BJ (cell line): ENCODE measurements at regions not wholly inside any gene's neighbourhood (a gene's known extent, or its start where the extent isn't known, plus 50 kb on each side); places are given as distances from the start of the nearest gene placed in this dataset.
"Not testable (repeated sequence)": the region's sequence is repeated elsewhere in the genome, so short reads cannot be mapped to it uniquely, and the experiment has no call there.

Experiments
- CTCF ChIA-PET: fragments of 350-600 bp; formaldehyde crosslinking; extraction: SDS; loops from one replicate; lab custom pipeline; 2021; ENCODE audit warnings: antibody characterized with exemption, inconsistent platforms; lab: Yijun Ruan, JAX
- POLR2A ChIA-PET: fragments of 300-600 bp; sonication (Branson Sonifier 250); formaldehyde crosslinking; extraction: SDS; loops from one replicate; lab custom pipeline; 2021; ENCODE audit warnings: antibody characterized with exemption; lab: Charles Lee
- DNase-seq: peaks from one replicate; pipeline ENCODE4 v3.0.0-alpha.2; 2011; ENCODE audit warnings: low read depth
- H3K27me3 ChIP-seq: 2 replicates; pipeline ENCODE4 v1.6.0; 2011; ENCODE audit warnings: low read length; ENCODE audit not compliant: control insufficient read depth, insufficient read depth
- H3K36me3 ChIP-seq: 2 replicates; pipeline ENCODE4 v1.5.1; 2011; ENCODE audit warnings: low read length; ENCODE audit not compliant: control insufficient read depth, insufficient read depth
- H3K4me3 ChIP-seq: 2 replicates; pipeline ENCODE4 v1.5.1; 2011; ENCODE audit warnings: low read depth, mild to moderate bottlenecking, control low read depth, low read length
- TF ChIP-seq, protein P1 (sequence below): IDR thresholded peaks from 2 replicates; pipeline ENCODE4 v1.5.1; 2011; ENCODE audit warnings: low read depth, mild to moderate bottlenecking, control low read depth, inconsistent platforms, low read length, moderate library complexity; ENCODE audit not compliant: insufficient read depth

DNA sequence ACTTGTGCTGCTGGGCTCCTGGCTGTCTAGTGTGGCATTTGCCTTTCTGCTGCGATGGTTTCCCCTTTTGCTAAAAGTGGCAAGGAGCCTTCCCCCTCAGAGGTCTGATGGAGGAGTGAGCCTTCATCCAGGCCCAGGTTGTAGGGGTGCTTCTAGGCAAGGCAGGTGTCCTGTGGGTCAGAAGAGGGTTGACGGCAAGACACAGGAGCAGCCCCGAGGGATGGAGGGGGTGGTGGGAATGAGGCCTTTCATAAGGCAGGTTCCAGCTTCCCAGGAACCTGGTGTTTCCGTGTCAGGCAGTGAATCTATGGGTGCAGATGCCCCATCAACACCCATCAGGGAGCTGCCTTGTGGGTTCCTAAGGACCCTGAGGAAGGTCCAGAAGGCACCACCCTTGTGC is 63.0 kb upstream of the TAMM41 start:
- ChIA-PET POLR2A (no interaction called here), CTCF (no interaction called here)
- Histone ChIP-seq H3K4me3 (no peak overlapping the region), H3K27me3 (no peaks in the 10 kb centered on the region), H3K36me3 (no peaks in the 10 kb centered on the region)
- no peak for DNase-seq
- TF ChIP-seq, protein P1, sequence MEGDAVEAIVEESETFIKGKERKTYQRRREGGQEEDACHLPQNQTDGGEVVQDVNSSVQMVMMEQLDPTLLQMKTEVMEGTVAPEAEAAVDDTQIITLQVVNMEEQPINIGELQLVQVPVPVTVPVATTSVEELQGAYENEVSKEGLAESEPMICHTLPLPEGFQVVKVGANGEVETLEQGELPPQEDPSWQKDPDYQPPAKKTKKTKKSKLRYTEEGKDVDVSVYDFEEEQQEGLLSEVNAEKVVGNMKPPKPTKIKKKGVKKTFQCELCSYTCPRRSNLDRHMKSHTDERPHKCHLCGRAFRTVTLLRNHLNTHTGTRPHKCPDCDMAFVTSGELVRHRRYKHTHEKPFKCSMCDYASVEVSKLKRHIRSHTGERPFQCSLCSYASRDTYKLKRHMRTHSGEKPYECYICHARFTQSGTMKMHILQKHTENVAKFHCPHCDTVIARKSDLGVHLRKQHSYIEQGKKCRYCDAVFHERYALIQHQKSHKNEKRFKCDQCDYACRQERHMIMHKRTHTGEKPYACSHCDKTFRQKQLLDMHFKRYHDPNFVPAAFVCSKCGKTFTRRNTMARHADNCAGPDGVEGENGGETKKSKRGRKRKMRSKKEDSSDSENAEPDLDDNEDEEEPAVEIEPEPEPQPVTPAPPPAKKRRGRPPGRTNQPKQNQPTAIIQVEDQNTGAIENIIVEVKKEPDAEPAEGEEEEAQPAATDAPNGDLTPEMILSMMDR: no peak

DNA sequence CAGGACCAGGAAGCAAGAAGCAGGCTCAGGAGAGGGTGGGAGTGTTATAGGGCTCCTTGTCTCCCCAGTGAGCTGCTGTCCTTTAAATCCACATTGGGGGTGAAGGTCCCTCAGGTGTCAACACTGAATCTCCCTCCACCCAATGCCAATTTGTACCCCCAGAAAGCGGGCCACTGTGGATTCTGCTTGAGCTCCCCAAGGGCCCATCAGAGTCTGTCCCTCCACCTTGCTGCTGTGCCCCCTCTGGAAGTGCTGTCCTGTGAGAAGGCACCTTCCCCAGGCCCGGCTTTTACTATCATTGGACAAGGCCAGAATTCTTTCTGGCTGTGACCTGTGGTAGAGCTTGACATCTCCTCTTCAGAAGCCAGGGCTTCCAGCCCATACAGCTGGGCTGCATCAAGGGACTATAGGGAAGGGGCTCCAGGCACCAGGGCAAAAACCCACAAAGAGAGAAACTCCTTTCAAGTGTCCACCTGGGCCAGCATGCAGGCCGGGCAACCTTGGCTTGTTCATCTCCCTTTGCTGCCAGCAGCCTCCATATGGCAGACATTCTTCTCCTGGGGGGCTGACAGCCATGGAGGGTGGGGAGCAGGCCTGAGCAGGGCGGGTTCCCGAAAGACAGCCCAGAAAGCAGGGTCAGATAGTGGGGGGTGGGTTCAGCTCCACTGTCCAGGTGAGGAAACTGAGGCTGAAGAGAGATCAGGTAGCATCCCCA is 63.7 kb upstream of the TAMM41 start:
- H3K36me3 ChIP-seq, CTCF ChIA-PET, POLR2A ChIA-PET, H3K27me3 ChIP-seq, DNase-seq, H3K4me3 ChIP-seq: not testable (repeated sequence)

DNA sequence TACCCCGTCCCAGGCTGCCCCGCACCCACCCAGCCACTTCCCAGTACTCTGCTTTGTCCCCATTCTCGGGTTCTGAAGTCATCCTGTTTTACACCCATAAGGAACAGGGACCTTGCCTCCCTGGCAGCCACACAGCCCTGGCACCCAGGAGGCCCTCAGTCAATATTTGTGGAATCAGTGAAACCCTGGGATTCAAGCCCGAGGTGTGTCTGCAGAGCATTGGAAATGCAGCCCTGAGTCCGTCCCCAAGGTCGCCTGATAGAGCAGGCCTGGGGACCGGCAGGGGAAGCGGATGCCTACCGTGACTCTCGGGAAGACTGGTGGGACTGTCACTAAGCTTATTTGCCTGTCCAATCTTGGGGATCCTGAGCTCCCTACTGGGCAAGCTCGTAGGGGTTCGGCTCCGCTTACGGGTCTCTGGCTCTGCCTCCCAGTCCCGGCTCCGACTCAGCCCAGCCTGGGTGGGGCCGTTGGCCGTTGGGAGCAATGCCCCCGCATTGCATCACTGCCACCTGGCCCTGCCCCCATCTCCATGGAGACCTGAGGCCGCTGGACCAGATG is 64.4 kb upstream of the TAMM41 start:
- H3K4me3 ChIP-seq: peak overlapping the region; percentile 16; the same call in 1 of the 2 replicates
- no peaks in the 10 kb centered on the region for H3K36me3 ChIP-seq
- no peak for DNase-seq
- H3K27me3 ChIP-seq: no peaks in the 10 kb centered on the region
- POLR2A ChIA-PET: no interaction called here
- TF ChIP-seq, protein P1: no peak
- CTCF ChIA-PET: no interaction called here

DNA sequence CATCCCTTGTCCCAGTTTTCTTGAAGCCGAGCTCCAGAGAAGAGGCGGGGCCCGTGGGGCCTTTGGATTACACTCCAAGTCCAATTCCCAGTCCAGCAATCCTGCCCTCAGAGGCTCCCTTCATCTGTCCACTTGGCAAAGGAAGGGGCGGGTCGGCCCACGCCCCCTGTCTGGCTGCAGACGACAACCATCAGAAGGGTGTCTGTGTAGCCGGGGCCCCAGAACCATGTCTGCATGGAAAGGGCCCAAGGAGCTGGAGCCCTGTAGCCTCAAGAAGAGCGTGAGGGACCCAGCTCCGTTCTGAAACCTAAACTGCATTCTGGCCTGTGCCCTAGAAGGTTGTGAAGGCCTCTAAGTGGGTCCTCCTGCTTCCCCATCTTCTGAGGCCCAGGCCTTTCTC is 65.2 kb upstream of the TAMM41 start:
- H3K4me3 ChIP-seq, DNase-seq, H3K27me3 ChIP-seq, POLR2A ChIA-PET, CTCF ChIA-PET, H3K36me3 ChIP-seq: not testable (repeated sequence)

DNA sequence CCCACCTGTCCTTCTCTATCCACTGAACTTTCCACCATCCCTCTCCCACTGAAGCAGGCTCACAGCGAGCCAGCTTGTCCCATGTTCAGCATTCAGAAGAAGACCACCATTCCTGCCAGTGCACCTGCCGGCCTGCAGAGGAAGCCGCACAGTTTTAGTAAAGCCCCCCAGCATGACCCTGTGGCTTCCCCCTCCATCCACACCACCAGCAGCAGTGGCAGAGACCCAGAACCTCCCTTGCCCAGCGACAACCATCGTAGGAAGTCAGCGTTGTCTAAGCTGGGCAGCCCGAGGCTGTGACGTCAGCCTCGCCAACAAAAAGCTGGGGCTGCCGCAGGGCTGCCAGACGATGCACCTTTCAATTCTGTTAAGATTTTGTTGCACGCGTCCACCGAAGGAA is 66.6 kb upstream of the TAMM41 start:
- Histone ChIP-seq H3K36me3 (no peaks in the 10 kb centered on the region), H3K27me3 (no peaks in the 10 kb centered on the region), H3K4me3 (no peak overlapping the region)
- POLR2A ChIA-PET: no interaction called here
- DNase-seq: no peak
- CTCF ChIA-PET: no interaction called here
- TF ChIP-seq, protein P1: no peak

DNA sequence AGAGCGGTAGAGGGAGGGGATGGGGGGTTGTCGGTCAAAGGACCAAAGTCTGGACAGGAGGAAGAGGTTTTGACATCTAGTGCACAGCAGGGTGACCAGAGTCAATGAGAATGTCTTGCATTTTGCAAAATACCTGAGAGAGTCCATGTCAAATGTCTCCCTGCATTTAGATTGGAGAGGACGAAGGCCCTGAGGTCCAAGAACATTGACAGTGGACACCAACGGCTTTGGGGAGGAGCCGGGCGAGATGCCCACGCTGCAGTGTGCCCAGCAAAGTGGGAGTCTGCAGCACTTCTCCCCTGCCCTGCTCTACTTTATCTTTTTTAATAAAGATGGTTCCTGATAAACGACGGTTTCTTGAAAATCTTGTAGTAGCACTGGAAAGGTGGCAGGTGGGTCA is 67.4 kb upstream of the TAMM41 start:
- TF ChIP-seq, protein P1: no peak
- no peak overlapping the region for H3K4me3 ChIP-seq
- no peaks in the 10 kb centered on the region for H3K36me3 ChIP-seq
- ChIA-PET CTCF (no interaction called here), POLR2A (no interaction called here)
- no peak for DNase-seq
- no peaks in the 10 kb centered on the region for H3K27me3 ChIP-seq
